ENCODE measurements at regions not wholly inside any gene's neighbourhood (a gene's known extent, or its start where the extent isn't known, plus 50 kb on each side); places are given as distances from the start of the nearest gene placed in this dataset.
"Not testable (repeated sequence)": the region's sequence is repeated elsewhere in the genome, so short reads cannot be mapped to it uniquely, and the experiment has no call there.

GRCh38 chrX:122301491-122301890, 882.6 kb upstream of the GRIA3 start:
- Histone ChIP-seq H4K20me1 (ENCODE audit: insufficient read depth, low read length) (no peaks in the 10 kb centered on the region), H3K27ac (ENCODE audit: low read depth, low read length) (no peak overlapping the region), H3K27me3 (ENCODE audit: insufficient read depth, low read length) (no peaks in the 10 kb centered on the region), H3K4me3 (ENCODE audit: insufficient read depth, low read length) (no peak overlapping the region), H3K36me3 (ENCODE audit: insufficient read depth, low read length) (no peaks in the 10 kb centered on the region), H3K4me1 (ENCODE audit: insufficient read depth, low read length) (no peaks in the 10 kb centered on the region), H3K4me2 (ENCODE audit: insufficient read depth, low read length) (no peak overlapping the region), H3K9me3 (ENCODE audit: low read depth, low read length) (no peaks in the 10 kb centered on the region), H3K79me2 (ENCODE audit: insufficient read depth, low read length) (no peaks in the 10 kb centered on the region), H2AFZ (ENCODE audit: low read length) (no peak overlapping the region)
- no peak for TF ChIP-seq CTCF (IDR thresholded peaks at IDR 0.05; ENCODE audit: extremely low read depth, low read depth, low read length)
- DNase-seq (ENCODE audit: insufficient read length, low spot score, missing footprints): no peak

- H3K9me3 ChIP-seq (ENCODE audit: low read depth, low read length): no peaks in the 10 kb centered on the region
- H3K4me2 ChIP-seq (ENCODE audit: insufficient read depth, low read length): no peak overlapping the region
- H3K4me3 ChIP-seq (ENCODE audit: insufficient read depth, low read length): no peak overlapping the region
- DNase-seq (ENCODE audit: insufficient read length, low spot score, missing footprints): no peak
- no peak overlapping the region for H2AFZ ChIP-seq (ENCODE audit: low read length)
- H3K79me2 ChIP-seq (ENCODE audit: insufficient read depth, low read length): no peaks in the 10 kb centered on the region
- H3K27me3 ChIP-seq (ENCODE audit: insufficient read depth, low read length): no peaks in the 10 kb centered on the region
- H3K36me3 ChIP-seq (ENCODE audit: insufficient read depth, low read length): no peaks in the 10 kb centered on the region
- no peak for TF ChIP-seq CTCF (IDR thresholded peaks at IDR 0.05; ENCODE audit: extremely low read depth, low read depth, low read length)
- H3K4me1 ChIP-seq (ENCODE audit: insufficient read depth, low read length): no peaks in the 10 kb centered on the region
- H3K27ac ChIP-seq (ENCODE audit: low read depth, low read length): no peak overlapping the region
- no peaks in the 10 kb centered on the region for H4K20me1 ChIP-seq (ENCODE audit: insufficient read depth, low read length)
Observed at GRCh38 chrX:122303761-122304160, 880.3 kb upstream of the GRIA3 start.

- no peaks in the 10 kb centered on the region for H3K4me1 ChIP-seq (ENCODE audit: insufficient read depth, low read length)
- no peaks in the 10 kb centered on the region for H3K36me3 ChIP-seq (ENCODE audit: insufficient read depth, low read length)
- no peaks in the 10 kb centered on the region for H4K20me1 ChIP-seq (ENCODE audit: insufficient read depth, low read length)
- H3K9me3 ChIP-seq (ENCODE audit: low read depth, low read length): no peaks in the 10 kb centered on the region
- H3K79me2 ChIP-seq (ENCODE audit: insufficient read depth, low read length): no peaks in the 10 kb centered on the region
- TF ChIP-seq CTCF (IDR thresholded peaks at IDR 0.05; ENCODE audit: extremely low read depth, low read depth, low read length): no peak
- H3K4me3 ChIP-seq (ENCODE audit: insufficient read depth, low read length): no peak overlapping the region
- H3K27me3 ChIP-seq (ENCODE audit: insufficient read depth, low read length): no peaks in the 10 kb centered on the region
- H3K4me2 ChIP-seq (ENCODE audit: insufficient read depth, low read length): no peak overlapping the region
- H3K27ac ChIP-seq (ENCODE audit: low read depth, low read length): no peak overlapping the region
- DNase-seq (ENCODE audit: insufficient read length, low spot score, missing footprints): no peak
- H2AFZ ChIP-seq (ENCODE audit: low read length): no peak overlapping the region
Observed at GRCh38 chrX:122344816-122345215, 839.3 kb upstream of the GRIA3 start.

DNA sequence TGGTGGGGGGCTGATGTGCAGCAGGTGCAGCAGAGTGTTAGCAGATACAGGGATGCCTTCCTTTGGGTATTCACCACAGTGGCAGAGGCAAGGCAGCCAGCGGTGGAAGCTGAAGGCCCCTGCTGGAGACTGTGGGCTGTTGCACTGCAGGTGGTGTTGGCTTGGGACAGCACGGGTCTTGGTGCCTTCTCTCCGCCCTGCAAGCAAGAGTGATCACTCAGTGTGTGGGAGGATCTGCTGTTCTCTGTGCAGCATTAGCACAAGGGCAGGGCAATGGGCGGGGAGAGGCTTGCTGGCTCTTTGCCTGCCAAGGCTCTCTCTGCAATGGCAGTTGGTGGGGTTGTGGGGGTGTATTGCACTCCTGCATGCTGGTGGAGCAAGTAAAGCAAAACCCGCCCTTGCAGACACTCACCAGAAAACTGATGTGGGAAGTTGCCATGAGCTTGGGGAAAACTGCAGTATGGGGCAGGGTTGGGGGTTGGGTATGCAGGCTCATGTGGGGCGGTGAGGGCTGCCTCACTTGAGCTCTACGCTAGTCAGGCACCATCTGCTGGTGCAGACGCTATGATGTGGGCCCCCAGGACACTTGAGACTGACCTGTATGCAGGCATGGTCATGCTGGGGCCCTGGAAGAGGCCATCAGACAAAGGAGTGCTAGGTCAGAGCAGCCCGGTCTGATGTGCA, 820.8 kb upstream of the GRIA3 start:
- Histone ChIP-seq H3K4me2 (ENCODE audit: insufficient read depth, low read length) (no peak overlapping the region), H3K27ac (ENCODE audit: low read depth, low read length) (no peak overlapping the region), H3K36me3 (ENCODE audit: insufficient read depth, low read length) (no peaks in the 10 kb centered on the region), H3K9me3 (ENCODE audit: low read depth, low read length) (no peaks in the 10 kb centered on the region), H2AFZ (ENCODE audit: low read length) (no peak overlapping the region), H3K27me3 (ENCODE audit: insufficient read depth, low read length) (no peaks in the 10 kb centered on the region), H3K4me1 (ENCODE audit: insufficient read depth, low read length) (no peaks in the 10 kb centered on the region), H4K20me1 (ENCODE audit: insufficient read depth, low read length) (no peaks in the 10 kb centered on the region), H3K79me2 (ENCODE audit: insufficient read depth, low read length) (no peaks in the 10 kb centered on the region), H3K4me3 (ENCODE audit: insufficient read depth, low read length) (no peak overlapping the region)
- TF ChIP-seq CTCF (IDR thresholded peaks at IDR 0.05; ENCODE audit: extremely low read depth, low read depth, low read length): no peak
- DNase-seq (ENCODE audit: insufficient read length, low spot score, missing footprints): no peak

DNA sequence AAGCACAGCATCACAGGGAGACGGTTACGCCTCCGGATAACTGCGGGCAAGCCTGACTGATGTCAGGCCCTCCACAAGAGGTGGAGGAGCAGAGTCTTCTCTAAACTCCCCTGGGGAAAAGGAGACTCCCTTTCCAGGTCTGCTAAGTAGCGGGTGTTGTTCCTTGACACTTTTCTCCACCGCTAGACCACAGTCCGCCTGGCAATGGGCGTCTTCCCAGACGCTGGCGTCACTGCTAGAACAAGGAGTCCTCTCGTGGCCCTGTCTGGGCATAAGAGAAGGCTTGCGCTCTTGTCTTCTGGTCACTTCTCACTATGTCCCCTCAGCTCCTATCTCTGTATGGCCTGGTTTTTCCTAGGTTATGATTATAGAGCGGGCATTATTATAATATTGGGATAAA, 808.5 kb upstream of the GRIA3 start:
- H2AFZ ChIP-seq (ENCODE audit: low read length); DNase-seq (ENCODE audit: insufficient read length, low spot score, missing footprints); H3K4me1 ChIP-seq (ENCODE audit: insufficient read depth, low read length); H3K27me3 ChIP-seq (ENCODE audit: insufficient read depth, low read length); H4K20me1 ChIP-seq (ENCODE audit: insufficient read depth, low read length); H3K9me3 ChIP-seq (ENCODE audit: low read depth, low read length); H3K4me2 ChIP-seq (ENCODE audit: insufficient read depth, low read length); H3K36me3 ChIP-seq (ENCODE audit: insufficient read depth, low read length); H3K27ac ChIP-seq (ENCODE audit: low read depth, low read length); H3K4me3 ChIP-seq (ENCODE audit: insufficient read depth, low read length); H3K79me2 ChIP-seq (ENCODE audit: insufficient read depth, low read length): not testable (repeated sequence)

All from osteoblast (primary cell).